GM12878 (cell line): ENCODE measurements at regions not wholly inside any gene's neighbourhood (a gene's known extent, or its start where the extent isn't known, plus 50 kb on each side); places are given as distances from the start of the nearest gene placed in this dataset.

Experiments
- BCL11A ChIP-seq: IDR thresholded peaks from 2 replicates; pipeline ENCODE4 v1.6.1; 2011; ENCODE audit warnings: low read depth, low read length
- CEBPZ ChIP-seq: fragments of 150-350 bp; IDR thresholded peaks from 2 replicates; pipeline ENCODE4 v1.6.1; 2016; ENCODE audit warnings: low read depth, low read length
- ELK1 ChIP-seq: IDR thresholded peaks from 2 replicates; pipeline ENCODE4 v1.6.1; 2012; ENCODE audit warnings: low read depth, low read length, improper control_type of control experiment
- ESRRA ChIP-seq: IDR thresholded peaks from 2 replicates; pipeline ENCODE4 v1.6.1; 2012; ENCODE audit warnings: mild to moderate bottlenecking, low read length, improper control_type of control experiment
- KAT2A ChIP-seq: conservative IDR thresholded peaks from 2 replicates; pipeline ENCODE4 v1.6.1; 2011; ENCODE audit warnings: low read depth, low read length; ENCODE audit not compliant: control insufficient read depth
- NBN ChIP-seq: fragments of 450-650 bp; IDR thresholded peaks from 2 replicates; pipeline ENCODE4 v1.6.1; 2016
- RBBP5 ChIP-seq: fragments of 200-600 bp; sonication (generic); conservative IDR thresholded peaks from 2 replicates; pipeline ENCODE4 v1.6.1; 2016
- TCF12 ChIP-seq: IDR thresholded peaks from 2 replicates; pipeline ENCODE4 v1.6.1; 2011; ENCODE audit warnings: low read depth, mild to moderate bottlenecking, low read length
- TCF7 ChIP-seq: IDR thresholded peaks from 2 replicates; pipeline ENCODE4 v1.6.1; 2014; ENCODE audit warnings: antibody characterized with exemption, borderline replicate concordance
- YBX1 ChIP-seq: fragments of 450-650 bp; IDR thresholded peaks from 2 replicates; pipeline ENCODE4 v1.6.1; 2016; ENCODE audit warnings: antibody characterized with exemption
- YY1 ChIP-seq: IDR thresholded peaks from 2 replicates; pipeline ENCODE4 v1.6.1; 2011; ENCODE audit warnings: low read depth, mild to moderate bottlenecking, low read length

GRCh38 chr6:87858440-87858839 is 156.4 kb upstream of the AKIRIN2 start (continued):
- TF ChIP-seq ESRRA, result no peak
- TF ChIP-seq NBN, result no peak
- TF ChIP-seq CEBPZ, result no peak
- TF ChIP-seq YY1, result no peak
- TF ChIP-seq YBX1, result no peak
- no peak for TF ChIP-seq KAT2A
- TF ChIP-seq TCF12, result no peak
- TF ChIP-seq TCF7, result no peak
- no peak for TF ChIP-seq RBBP5
- no peak for TF ChIP-seq BCL11A
- no peak for TF ChIP-seq ELK1
